ENCODE measurements at regions not wholly inside any gene's neighbourhood (a gene's known extent, or its start where the extent isn't known, plus 50 kb on each side); places are given as distances from the start of the nearest gene placed in this dataset.

- ATAC-seq: no peak
- no peak for TF ChIP-seq TOX (CRISPR knock-in tag; IDR thresholded peaks at IDR 0.05; ENCODE audit: borderline replicate concordance)
- TF ChIP-seq ZNF70 (CRISPR knock-in tag; IDR thresholded peaks at IDR 0.05): no peak
- no peak for TF ChIP-seq ZNF565 (CRISPR knock-in tag; conservative IDR thresholded peaks at IDR 0.05; ENCODE audit: low read depth)
- TF ChIP-seq BACH2 (CRISPR knock-in tag; IDR thresholded peaks at IDR 0.05; ENCODE audit: borderline replicate concordance): no peak
- no peak for TF ChIP-seq ISL1 (CRISPR knock-in tag; IDR thresholded peaks at IDR 0.05)
- TF ChIP-seq ESRRG (CRISPR knock-in tag; IDR thresholded peaks at IDR 0.05): no peak
- no peak for TF ChIP-seq ZFP30 (CRISPR knock-in tag; IDR thresholded peaks at IDR 0.05)
- TF ChIP-seq GLIS3 (CRISPR knock-in tag; IDR thresholded peaks at IDR 0.05): no peak
- TF ChIP-seq CSDC2 (CRISPR knock-in tag; IDR thresholded peaks at IDR 0.05): no peak
- TF ChIP-seq SNAI2 (CRISPR knock-in tag; IDR thresholded peaks at IDR 0.05): no peak
- TF ChIP-seq PATZ1 (CRISPR knock-in tag; IDR thresholded peaks at IDR 0.05; ENCODE audit: borderline replicate concordance): no peak
- TF ChIP-seq TCF4 (CRISPR knock-in tag; IDR thresholded peaks at IDR 0.05; ENCODE audit: borderline replicate concordance): no peak
- no peak for TF ChIP-seq TSHZ2 (CRISPR knock-in tag; IDR thresholded peaks at IDR 0.05)
- TF ChIP-seq POU6F1 (CRISPR knock-in tag; IDR thresholded peaks at IDR 0.05; ENCODE audit: borderline replicate concordance, low read depth): no peak
- no peak for TF ChIP-seq CSRNP3 (CRISPR knock-in tag; IDR thresholded peaks at IDR 0.05)
- no peak for TF ChIP-seq RARB (CRISPR knock-in tag; IDR thresholded peaks at IDR 0.05)
- TF ChIP-seq ZFP3 (CRISPR knock-in tag; IDR thresholded peaks at IDR 0.05): no peak
- TF ChIP-seq ZC3H10 (CRISPR knock-in tag; IDR thresholded peaks at IDR 0.05): no peak
- TF ChIP-seq PPARA (CRISPR knock-in tag; IDR thresholded peaks at IDR 0.05; ENCODE audit: borderline replicate concordance): no peak
Observed at GRCh38 chr9:105842023-105842644, 147.8 kb downstream of the TMEM38B start.

GRCh38 chr9:105846825-105847224 is 152.5 kb downstream of the TMEM38B start:
- no peak for TF ChIP-seq ISL1 (CRISPR knock-in tag; IDR thresholded peaks at IDR 0.05)
- no peak for TF ChIP-seq CREB5 (CRISPR knock-in tag; IDR thresholded peaks at IDR 0.05; ENCODE audit: low read depth)
- no peak for TF ChIP-seq ZFP3 (CRISPR knock-in tag; IDR thresholded peaks at IDR 0.05)
- no peak for TF ChIP-seq CSRNP3 (CRISPR knock-in tag; IDR thresholded peaks at IDR 0.05)
- no peak for TF ChIP-seq CSDC2 (CRISPR knock-in tag; IDR thresholded peaks at IDR 0.05)
- no peak for TF ChIP-seq ZNF70 (CRISPR knock-in tag; IDR thresholded peaks at IDR 0.05)
- TF ChIP-seq BACH2 (CRISPR knock-in tag; IDR thresholded peaks at IDR 0.05; ENCODE audit: borderline replicate concordance): no peak
- no peak for ATAC-seq
